Suppressor macrophage treated with lipopolysaccharide for 4 hours (primary cell): ENCODE measurements at regions not wholly inside any gene's neighbourhood (a gene's known extent, or its start where the extent isn't known, plus 50 kb on each side); places are given as distances from the start of the nearest gene placed in this dataset.

Source experiments
- DNase-seq: peaks from one replicate; pipeline ENCODE4 v3.0.0-alpha.2; 2020

DNA sequence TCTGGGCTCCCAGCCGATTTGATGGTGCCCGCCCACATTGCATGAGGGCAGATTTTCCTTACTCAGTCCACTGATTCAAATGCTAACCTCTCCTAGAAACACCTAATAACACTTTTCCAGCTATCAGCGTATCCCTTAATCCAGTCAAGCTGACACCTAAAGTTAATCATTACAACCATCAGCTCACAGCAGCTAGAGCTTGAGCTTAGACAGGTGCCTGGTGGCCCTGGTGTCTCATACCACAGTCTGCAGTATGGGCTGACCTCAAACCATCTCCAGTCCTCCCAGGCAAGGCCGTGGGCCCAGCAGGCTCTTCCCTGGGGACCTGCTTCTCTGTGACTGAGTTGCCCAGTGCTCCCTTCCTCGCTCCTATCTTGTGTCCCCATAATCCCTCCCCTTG is 174.4 kb upstream of the NECTIN1 start:
- DNase-seq, result no peak

DNA sequence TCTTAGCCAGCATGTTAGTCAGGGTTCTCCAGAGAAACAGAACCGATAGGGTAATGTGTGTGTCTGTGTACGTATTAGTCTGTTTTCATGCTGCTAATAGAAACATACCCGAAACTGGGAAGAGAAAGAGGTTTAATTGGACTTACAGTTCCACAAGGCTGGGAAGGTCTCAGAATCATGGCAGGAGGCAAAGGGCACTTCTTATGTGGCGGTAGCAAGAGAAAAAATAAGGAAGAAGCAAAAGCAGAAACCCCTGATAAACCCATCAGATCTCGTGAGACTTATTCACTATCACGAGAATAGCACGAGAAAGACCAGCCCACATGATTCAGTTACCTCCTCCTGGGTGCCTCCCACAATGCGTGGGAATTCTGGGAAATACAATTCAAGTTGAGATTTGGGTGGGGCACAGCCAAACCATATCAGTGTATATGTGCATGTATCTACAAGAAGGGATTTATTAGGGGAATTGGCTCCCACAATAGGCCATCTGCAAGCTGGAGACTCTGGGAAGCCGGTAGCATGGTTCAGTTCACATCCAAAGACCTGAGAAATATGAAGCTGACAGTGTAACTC is 173.7 kb upstream of the NECTIN1 start:
- no peak for DNase-seq

DNA sequence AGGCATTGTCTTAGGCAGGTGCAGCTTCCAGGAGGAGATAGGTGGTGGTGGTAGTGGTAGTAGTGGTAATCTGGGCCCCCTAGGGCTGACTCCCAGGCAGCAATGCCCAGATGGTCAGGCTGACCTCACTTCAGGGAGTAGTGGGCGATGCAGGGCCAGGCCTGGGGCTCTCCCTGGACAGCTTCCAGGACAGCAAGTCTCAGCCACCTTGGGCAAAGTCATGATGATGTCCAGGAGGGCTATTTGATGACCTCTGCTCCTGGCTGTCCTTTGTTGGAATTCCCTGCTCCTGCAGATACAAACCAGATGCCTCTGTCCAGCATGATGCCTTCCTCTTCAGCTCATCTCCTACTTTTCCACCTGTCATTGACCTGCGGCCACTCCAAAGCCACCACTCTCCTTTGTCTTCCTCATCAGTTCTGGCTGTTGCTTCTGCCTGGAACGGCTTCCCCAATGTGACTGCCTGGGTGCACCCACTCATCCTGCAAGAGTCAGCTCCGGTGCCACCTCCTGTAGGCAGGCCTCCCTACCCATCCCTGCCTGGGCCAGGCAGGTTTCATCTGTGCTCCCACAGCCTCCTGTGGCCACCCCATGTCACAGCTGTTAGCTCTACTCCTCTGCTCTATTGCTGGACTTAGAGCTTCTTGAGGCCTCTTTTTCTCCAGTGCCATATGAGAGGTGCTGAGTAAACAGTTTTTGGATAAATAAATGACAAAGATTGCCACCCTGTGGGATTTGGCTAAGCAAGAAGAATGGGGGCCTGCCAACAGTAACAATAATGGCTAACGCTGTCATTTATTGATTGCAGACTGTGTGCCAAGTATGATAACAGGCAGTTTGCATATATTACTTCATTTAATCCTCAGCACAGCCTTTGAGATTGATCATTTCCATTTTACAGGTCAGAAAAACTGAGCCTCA is 172.9 kb upstream of the NECTIN1 start:
- DNase-seq, result no peak

DNA sequence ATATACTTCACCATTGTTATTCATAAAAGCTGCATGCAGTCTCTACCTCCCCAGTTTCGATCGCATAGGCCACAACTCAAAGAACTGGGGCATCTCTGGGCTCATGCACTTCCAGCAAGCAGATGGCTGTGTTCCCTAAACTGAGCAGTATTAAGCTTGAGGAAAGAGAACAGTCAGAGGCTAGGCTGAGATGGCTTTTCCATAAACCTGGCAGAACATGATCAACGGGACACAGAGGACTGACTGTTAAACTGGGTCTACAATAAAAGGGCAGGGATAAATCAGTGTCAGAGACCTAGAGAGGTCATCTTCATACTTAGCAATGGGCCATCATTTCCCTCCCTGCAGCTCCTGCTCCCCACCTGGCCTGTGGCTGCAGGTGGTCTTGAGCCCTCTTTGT is 171.0 kb upstream of the NECTIN1 start:
- DNase-seq, result no peak

- no peak for DNase-seq
These were observed 168.6 kb upstream of the NECTIN1 start for GRCh38 chr11:119897576-119897975.

- no peak for DNase-seq
These were observed 168.0 kb upstream of the NECTIN1 start for GRCh38 chr11:119897046-119897440.

GRCh38 chr11:119896387-119897045 is 167.5 kb upstream of the NECTIN1 start:
- no peak for DNase-seq

DNA sequence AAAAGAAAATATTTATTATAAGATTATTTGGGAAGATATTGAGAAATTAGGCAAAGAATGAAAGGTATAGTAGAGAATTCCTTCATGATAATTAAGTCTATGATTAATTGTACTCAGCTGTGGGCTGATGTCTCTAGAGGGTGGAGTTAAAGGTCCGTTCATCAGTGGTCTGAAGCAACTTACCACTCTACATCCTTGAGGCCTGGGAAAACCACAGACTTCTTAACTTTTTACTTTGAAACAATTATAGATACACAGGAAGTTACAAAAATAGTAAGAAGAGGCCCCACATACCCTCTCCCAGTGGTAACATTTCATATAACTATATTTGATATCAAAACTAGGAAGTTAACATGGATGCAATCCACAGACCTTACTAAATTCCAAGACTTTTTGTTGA is 167.0 kb upstream of the NECTIN1 start:
- DNase-seq, result no peak

DNA sequence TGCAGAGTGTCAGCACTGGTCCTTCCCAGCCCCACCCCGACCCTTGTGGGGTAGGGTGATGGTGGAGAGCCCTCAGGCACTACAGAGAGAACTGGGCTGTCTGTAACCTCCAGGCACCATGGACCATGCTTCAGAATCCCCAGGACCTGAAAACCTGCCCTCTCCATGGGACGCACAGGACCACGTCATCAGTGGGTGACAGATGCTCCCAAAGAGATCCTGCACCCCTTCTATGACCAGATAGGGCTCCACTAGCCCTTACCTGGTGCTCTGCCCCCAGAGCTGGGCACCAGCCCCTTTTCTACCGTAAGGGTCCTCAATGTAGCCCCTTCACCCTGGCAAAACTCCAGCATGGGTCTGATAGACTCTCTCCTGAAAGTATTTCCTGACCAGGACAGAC is 165.9 kb upstream of the NECTIN1 start:
- DNase-seq, result no peak

GRCh38 chr11:119892311-119892808 is 163.4 kb upstream of the NECTIN1 start:
- DNase-seq, result no peak

- no peak for DNase-seq
These were observed 162.2 kb upstream of the NECTIN1 start for GRCh38 chr11:119891055-119891768.

GRCh38 chr11:119890466-119890865 is 161.5 kb upstream of the NECTIN1 start:
- DNase-seq, result no peak

- no peak for DNase-seq
These were observed 160.8 kb upstream of the NECTIN1 start for GRCh38 chr11:119889728-119890280.

DNA sequence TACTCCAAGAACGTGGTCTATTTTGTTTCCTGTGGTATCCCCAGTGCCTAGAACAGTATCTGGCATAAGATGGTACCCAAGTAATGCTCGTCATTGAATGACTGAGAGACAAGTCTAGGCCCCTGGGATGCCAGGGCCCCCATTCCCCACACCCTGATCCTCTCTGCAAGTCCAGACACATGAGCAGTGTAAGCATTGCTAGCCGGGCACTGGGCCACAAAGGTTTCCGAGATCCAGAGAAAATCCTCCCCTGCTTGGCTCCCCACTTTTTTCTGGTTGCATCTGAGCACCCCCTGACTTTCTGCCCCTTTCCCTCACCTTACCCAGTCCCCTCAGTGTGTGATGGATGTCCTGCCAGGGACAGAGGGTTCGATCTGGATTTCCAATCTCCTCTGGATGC is 160.1 kb upstream of the NECTIN1 start:
- DNase-seq, result no peak

DNA sequence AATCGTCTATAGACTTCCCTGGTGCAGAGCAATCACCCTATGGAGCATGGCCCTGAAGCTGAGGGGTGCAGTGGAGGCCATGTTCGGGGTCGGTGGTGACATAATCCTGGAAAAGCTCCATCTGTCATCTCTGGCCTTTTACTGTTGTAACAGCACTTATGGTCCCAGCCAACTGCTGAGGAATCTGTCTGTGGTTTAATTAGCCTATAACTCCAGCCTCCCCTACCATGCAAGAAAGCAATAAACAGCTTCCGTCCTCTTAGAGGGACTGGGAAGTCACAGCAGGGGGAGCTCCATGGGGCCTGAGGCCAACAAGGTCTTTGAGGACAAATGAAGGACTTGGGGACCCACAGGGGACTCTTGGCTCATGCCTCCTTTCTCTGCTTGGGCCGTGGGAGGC is 159.1 kb upstream of the NECTIN1 start:
- DNase-seq, result no peak

DNA sequence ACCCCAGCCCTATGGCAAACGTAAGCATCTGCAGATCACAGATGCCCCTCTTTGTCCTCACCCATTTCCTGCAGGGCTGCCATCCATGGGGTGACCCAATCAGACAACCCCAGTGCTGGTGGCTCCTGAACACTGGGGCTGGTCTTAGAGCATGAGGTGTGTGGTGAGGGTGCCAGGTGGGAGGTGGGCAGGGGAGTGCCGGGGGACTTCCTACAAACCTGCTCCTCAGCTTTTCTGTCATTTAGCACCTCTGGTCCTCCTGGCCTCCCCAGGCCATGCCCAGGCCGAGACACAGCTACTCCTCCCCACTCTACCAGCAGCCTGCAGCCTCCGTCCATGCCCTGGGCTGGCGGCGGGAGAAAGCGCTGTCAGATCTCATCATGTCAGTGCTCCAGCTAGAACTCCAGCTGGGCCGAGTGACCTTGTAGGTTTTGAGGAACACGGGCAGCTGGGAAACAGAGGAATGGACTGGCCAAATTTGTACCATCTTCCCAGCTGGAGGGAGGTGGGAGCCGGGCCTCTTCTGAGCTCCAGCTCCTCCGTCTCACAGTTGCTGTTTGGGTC is 157.7 kb upstream of the NECTIN1 start:
- no peak for DNase-seq

DNA sequence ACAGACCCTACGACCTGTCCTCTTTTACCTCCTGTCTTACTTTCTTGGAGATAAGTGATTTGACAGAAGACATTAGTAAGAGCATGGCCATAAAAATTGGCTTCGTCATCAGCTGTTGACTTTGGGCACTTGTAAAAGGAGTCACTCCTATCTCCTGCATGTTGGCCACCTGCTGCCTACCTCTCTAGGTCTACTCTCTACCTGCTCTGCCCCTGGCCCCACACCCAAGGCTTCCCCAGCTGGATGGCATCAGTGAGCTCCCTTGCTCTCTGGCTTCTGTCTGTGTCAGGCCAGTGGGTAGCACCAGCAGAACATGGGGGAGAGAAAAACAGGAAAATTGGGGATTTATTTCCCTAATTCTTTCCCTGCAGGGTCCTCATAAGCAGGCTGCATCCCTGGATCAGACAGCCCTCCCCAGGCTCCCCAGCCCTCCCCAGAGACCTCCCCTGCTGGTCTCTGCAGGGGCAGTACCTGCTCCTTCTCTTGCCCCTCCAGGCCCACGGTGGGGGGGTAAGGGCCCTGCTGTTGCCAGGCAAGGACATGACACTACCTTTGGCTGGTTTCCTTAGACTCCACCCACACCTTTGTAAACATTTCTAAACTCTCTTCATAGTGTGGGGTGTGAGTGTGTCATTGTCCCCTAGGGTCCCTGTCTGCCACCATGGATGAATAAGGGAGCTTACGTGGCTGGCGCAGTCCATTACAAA is 157.0 kb upstream of the NECTIN1 start:
- no peak for DNase-seq

DNA sequence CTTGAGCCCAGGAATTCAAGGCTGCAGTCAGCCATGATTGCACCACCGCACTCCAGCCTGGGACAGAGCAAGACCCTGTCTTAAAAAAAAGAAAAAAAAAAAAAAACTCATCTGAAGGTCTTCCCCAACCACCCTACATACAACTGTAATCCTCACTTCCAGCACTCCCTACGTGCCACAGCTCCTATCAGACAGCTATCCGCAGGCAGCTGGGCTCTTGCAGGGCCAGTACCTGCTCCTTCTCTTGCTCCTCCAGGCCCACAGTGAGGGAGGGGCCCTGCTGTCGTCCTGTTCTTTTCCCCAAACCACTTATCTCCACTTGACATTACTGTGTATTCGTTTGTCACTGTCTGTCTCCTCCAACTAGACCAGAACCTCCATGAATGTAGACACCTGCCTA is 156.1 kb upstream of the NECTIN1 start:
- DNase-seq, result no peak

GRCh38 chr11:119882316-119882715 is 153.3 kb upstream of the NECTIN1 start:
- no peak for DNase-seq

DNA sequence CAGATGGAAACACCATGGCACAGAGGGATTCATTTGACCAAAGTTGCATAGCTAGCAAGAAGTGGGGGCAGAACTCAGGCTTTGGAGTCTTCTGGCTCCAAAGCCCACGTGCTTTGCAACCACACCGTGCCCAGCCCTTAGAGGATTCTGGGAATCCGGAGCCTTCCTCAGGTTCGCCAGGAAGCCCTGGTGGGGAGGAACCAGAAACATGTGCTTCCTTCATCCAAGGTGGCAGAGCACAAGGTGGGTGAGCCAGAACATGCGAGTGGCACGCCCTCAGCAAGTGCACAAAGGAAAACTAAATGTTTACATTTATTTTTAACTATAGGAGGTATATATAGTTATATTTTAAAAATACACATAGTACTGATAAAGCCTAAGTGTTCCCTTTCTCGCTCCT is 151.9 kb upstream of the NECTIN1 start:
- no peak for DNase-seq

GRCh38 chr11:119880143-119880542 is 151.1 kb upstream of the NECTIN1 start:
- DNase-seq, result no peak

DNA sequence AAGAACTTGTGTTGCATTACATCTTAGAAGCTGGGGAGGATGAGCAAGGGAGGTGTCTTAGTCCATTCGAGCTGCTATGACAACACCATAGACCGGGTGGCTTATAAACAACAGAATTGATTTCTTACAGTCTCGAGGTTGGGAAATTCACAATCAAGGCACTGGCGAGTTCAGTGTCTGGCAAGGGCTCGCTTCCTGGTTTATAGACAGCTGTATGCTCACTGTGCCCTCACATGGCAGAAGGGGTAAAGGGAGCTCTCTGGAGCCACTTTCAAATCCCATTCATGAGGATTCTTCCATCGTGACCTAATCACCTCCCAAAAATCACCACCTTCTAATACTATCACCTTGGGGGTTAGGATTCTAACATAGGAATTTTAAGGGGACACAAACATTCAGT is 150.0 kb upstream of the NECTIN1 start:
- DNase-seq, result no peak
